IMR-90 (cell line): ENCODE measurements at regions not wholly inside any gene's neighbourhood (a gene's known extent, or its start where the extent isn't known, plus 50 kb on each side); places are given as distances from the start of the nearest gene placed in this dataset.

ENCODE experiments used
- ATAC-seq: fragments of 200-7000 bp; cut with Tn5 transposase; 2 replicates; pipeline ENCODE4 v1.9.1; 2020; ENCODE audit warnings: low read depth, mild to moderate bottlenecking, moderate library complexity
- BruUV-seq: library from RNA; stranded (reverse); fragments of 400-500 nt; replicated peaks from 2 replicates; lab custom pipeline; 2021; lab: Mats Ljungman, UMichigan
- CTCF ChIA-PET: fragments of 300-600 bp; formaldehyde crosslinking; extraction: SDS; loops from one replicate; lab custom pipeline; 2021; ENCODE audit warnings: antibody characterized with exemption; lab: Yijun Ruan, JAX
- POLR2A ChIA-PET: fragments of 300-600 bp; sonication (Branson Sonifier 250); formaldehyde crosslinking; loops from one replicate; lab custom pipeline; 2022; ENCODE audit warnings: antibody characterized with exemption; ENCODE audit not compliant: unreplicated experiment; lab: Charles Lee
- DNase-seq: peaks from one replicate; pipeline ENCODE4 v3.0.0; 2013
- H2AFZ ChIP-seq: replicated peaks from 2 replicates; pipeline ENCODE3; 2013; ENCODE audit warnings: low read length, mild to moderate bottlenecking; ENCODE audit not compliant: poor library complexity
- H2AK5ac ChIP-seq: 2 replicates; pipeline ENCODE4 v1.6.1; 2013; ENCODE audit warnings: low read depth, low read length, inconsistent platforms
- H2AK9ac ChIP-seq: replicated peaks from 2 replicates; pipeline ENCODE3; 2013; ENCODE audit warnings: mild to moderate bottlenecking, low read depth, low read length, moderate library complexity; ENCODE audit not compliant: poor library complexity
- H2BK120ac ChIP-seq: 2 replicates; pipeline ENCODE4 v1.6.1; 2013; ENCODE audit warnings: low read depth, low read length, inconsistent platforms
- H2BK15ac ChIP-seq: 3 replicates; pipeline ENCODE4 v1.6.1; 2013; ENCODE audit warnings: low read depth, low read length, inconsistent platforms
- H2BK20ac ChIP-seq: 2 replicates; pipeline ENCODE4 v1.6.1; 2013; ENCODE audit warnings: low read depth, mild to moderate bottlenecking, inconsistent platforms, low read length, moderate library complexity
- H2BK5ac ChIP-seq: 2 replicates; pipeline ENCODE4 v1.6.1; 2013; ENCODE audit warnings: mild to moderate bottlenecking, low read depth, low read length, inconsistent platforms; ENCODE audit not compliant: poor library complexity, severe bottlenecking
- H3K14ac ChIP-seq: replicated peaks from 2 replicates; pipeline ENCODE4 v1.6.1; 2013; ENCODE audit warnings: low read depth, low read length, inconsistent platforms
- H3K18ac ChIP-seq: 2 replicates; pipeline ENCODE4 v1.6.1; 2013; ENCODE audit warnings: low read depth, low read length, control low read depth
- H3K23ac ChIP-seq: 2 replicates; pipeline ENCODE4 v1.6.1; 2013; ENCODE audit warnings: low read depth, low read length, inconsistent platforms
- H3K27ac ChIP-seq: 2 replicates; pipeline ENCODE4 v1.5.1; 2013; ENCODE audit warnings: mild to moderate bottlenecking, control low read depth, low read length; ENCODE audit not compliant: insufficient read depth
- H3K27me3 ChIP-seq: 2 replicates; pipeline ENCODE4 v1.6.1; 2013; ENCODE audit warnings: low read length; ENCODE audit not compliant: control insufficient read depth, insufficient read depth
- H3K36me3 ChIP-seq: 2 replicates; pipeline ENCODE4 v1.6.1; 2013; ENCODE audit warnings: low read length, mixed read lengths; ENCODE audit not compliant: control insufficient read depth, insufficient read depth
- H3K4ac ChIP-seq: 2 replicates; pipeline ENCODE4 v1.6.1; 2013; ENCODE audit warnings: low read depth, low read length, inconsistent platforms
- H3K4me1 ChIP-seq: 2 replicates; pipeline ENCODE4 v1.6.1; 2013; ENCODE audit warnings: low read length, mixed read lengths; ENCODE audit not compliant: control insufficient read depth, insufficient read depth
- H3K4me2 ChIP-seq: 2 replicates; pipeline ENCODE4 v1.6.1; 2013; ENCODE audit warnings: low read depth, mild to moderate bottlenecking, control low read depth, low read length, moderate library complexity
- H3K4me3 ChIP-seq: 2 replicates; pipeline ENCODE4 v1.5.1; 2013; ENCODE audit warnings: low read depth, mild to moderate bottlenecking, control low read depth, low read length, moderate library complexity; ENCODE audit not compliant: insufficient read depth
- H3K56ac ChIP-seq: 2 replicates; pipeline ENCODE4 v1.6.1; 2013; ENCODE audit warnings: low read length, inconsistent platforms; ENCODE audit not compliant: insufficient read depth; ENCODE audit errors: extremely low read depth
- H3K79me1 ChIP-seq, 2 experiments: 2 replicates each; pipeline ENCODE4 v1.6.1; 2013; ENCODE audit warnings: low read length in 2 of 2, inconsistent platforms in 1 of 2, low read depth in 1 of 2
- H3K9ac ChIP-seq: 2 replicates; pipeline ENCODE4 v1.6.1; 2013; ENCODE audit warnings: low read depth, low read length, control low read depth
- H3K9me1 ChIP-seq: 2 replicates; pipeline ENCODE4 v1.6.1; 2013; ENCODE audit warnings: low read length, inconsistent platforms; ENCODE audit not compliant: insufficient read depth
- H3K9me3 ChIP-seq: 2 replicates; pipeline ENCODE4 v1.6.1; 2013; ENCODE audit warnings: low read length; ENCODE audit not compliant: control insufficient read depth, insufficient read depth
- H4K20me1 ChIP-seq: 2 replicates; pipeline ENCODE4 v1.6.1; 2013; ENCODE audit warnings: low read length, inconsistent platforms; ENCODE audit not compliant: insufficient read depth
- H4K5ac ChIP-seq: 2 replicates; pipeline ENCODE4 v1.6.1; 2013; ENCODE audit warnings: mild to moderate bottlenecking, low read depth, low read length, control low read depth
- H4K8ac ChIP-seq, 2 experiments: 2 replicates each; pipeline ENCODE4 v1.6.1; 2013; ENCODE audit warnings: low read depth in 2 of 2, low read length in 2 of 2, control low read depth in 1 of 2, inconsistent platforms in 1 of 2
- H4K91ac ChIP-seq: 2 replicates; pipeline ENCODE4 v1.6.1; 2013; ENCODE audit warnings: low read depth, low read length, inconsistent platforms; ENCODE audit not compliant: insufficient read depth
- CEBPB ChIP-seq: IDR thresholded peaks from 2 replicates; pipeline ENCODE4 v1.6.1; 2012; ENCODE audit warnings: low read depth, low read length, improper control_type of control experiment
- CHD1 ChIP-seq: IDR thresholded peaks from 2 replicates; pipeline ENCODE4 v1.6.1; 2012; ENCODE audit warnings: low read depth, low read length, improper control_type of control experiment
- FOS ChIP-seq: fragments of 150-350 bp; IDR thresholded peaks from 2 replicates; pipeline ENCODE4 v1.6.1; 2016; ENCODE audit warnings: low read depth, low read length
- MAZ ChIP-seq: IDR thresholded peaks from 2 replicates; pipeline ENCODE4 v1.6.1; 2012; ENCODE audit warnings: low read depth, mild to moderate bottlenecking, low read length, improper control_type of control experiment, moderate library complexity, borderline replicate concordance
- NFE2L2 ChIP-seq: fragments of 150-350 bp; IDR thresholded peaks from 2 replicates; pipeline ENCODE4 v1.6.1; 2016; ENCODE audit warnings: low read depth, mild to moderate bottlenecking, low read length
- RCOR1 ChIP-seq: IDR thresholded peaks from 2 replicates; pipeline ENCODE4 v1.6.1; 2012; ENCODE audit warnings: mild to moderate bottlenecking, low read length, improper control_type of control experiment; ENCODE audit not compliant: insufficient replicate concordance
- SMC3 ChIP-seq: fragments of 150-350 bp; IDR thresholded peaks from 2 replicates; pipeline ENCODE4 v1.6.1; 2016; ENCODE audit warnings: low read depth, mild to moderate bottlenecking, antibody characterized with exemption, low read length, moderate library complexity
- WGBS, 2 experiments: methylation state at CpG; one replicate each; pipeline versions ENCODE4 v1.1.5 to v1.1.7; 2013; ENCODE audit warnings: missing lambda C conversion rate in 2 of 2; ENCODE audit not compliant: insufficient read length in 1 of 2; ENCODE audit errors: extremely low coverage in 2 of 2; 5-methylcytosine and 5-hydroxymethylcytosine counted together
- dilution Hi-C: fragments of 300-500 bp; cut with HindIII; formaldehyde crosslinking; loops from one replicate; pipeline ENCODE4 v1.14.3; 2018; ENCODE audit warnings: low sequenced_read_pairs; ENCODE audit not compliant: unreplicated experiment
- in situ Hi-C: fragments of 300-500 bp; cut with MboI; formaldehyde crosslinking; loops from 3 replicates; pipeline ENCODE4 v1.14.3; 2019; ENCODE audit warnings: low sequenced_read_pairs, inconsistent platforms, mixed read lengths
- intact Hi-C: fragments of 100-400 bp; cut with micrococcal nuclease; formaldehyde crosslinking; loops from 2 replicates; pipeline ENCODE4 v1.10.0; 2022
- TF ChIP-seq, protein P1 (sequence below): fragments of 150-350 bp; IDR thresholded peaks from 2 replicates; pipeline ENCODE4 v1.6.1; 2016; ENCODE audit warnings: low read depth, mild to moderate bottlenecking, low read length, moderate library complexity, borderline replicate concordance

DNA sequence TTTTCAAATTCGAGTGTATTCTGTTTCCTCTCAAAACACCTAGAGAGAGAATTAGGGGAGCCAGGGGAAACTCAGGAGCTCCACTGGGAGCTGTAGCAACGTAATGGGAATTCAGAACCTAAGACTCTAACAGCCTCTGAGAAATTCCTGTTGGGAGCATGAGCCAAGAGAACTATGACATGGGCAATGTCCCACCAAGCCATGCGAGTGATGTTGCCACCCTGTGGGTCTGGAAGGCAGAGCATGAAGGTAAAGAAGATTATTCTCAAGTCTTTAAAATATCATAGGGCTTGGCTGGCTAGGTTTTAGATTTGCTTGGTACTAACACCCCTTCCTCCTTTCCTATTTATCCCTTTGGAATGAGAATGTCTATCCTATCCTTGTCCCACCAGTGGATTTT is 392.6 kb upstream of the ADAMTS9 start:
- CTCF ChIA-PET = no interaction called here
- Histone ChIP-seq H3K18ac (no peak overlapping the region), H3K36me3 (no peaks in the 10 kb centered on the region), H2BK15ac (no peak overlapping the region), H3K4me1 (no peaks in the 10 kb centered on the region), H3K27ac (no peak overlapping the region), H3K14ac (no peak overlapping the region), H2BK5ac (no peak overlapping the region), H3K4me3 (no peak overlapping the region), H2AK5ac (no peak overlapping the region), H3K4ac (no peak overlapping the region), H3K23ac (no peak overlapping the region), H2AK9ac (no peak overlapping the region), H4K91ac (no peak overlapping the region), H3K27me3 (peaks cover 5% of the 10 kb centered on the region; the same call in 1 of the 2 replicates), H2AFZ (no peak overlapping the region), H4K5ac (no peak overlapping the region), H2BK20ac (no peak overlapping the region), H3K79me1 (no peaks in the 10 kb centered on the region), H3K9me1 (no peaks in the 10 kb centered on the region), H3K9me3 (no peaks in the 10 kb centered on the region), H2BK120ac (no peak overlapping the region), H4K8ac (no peak overlapping the region), H3K4me2 (no peak overlapping the region), H3K9ac (no peak overlapping the region), H3K56ac (no peak overlapping the region), H4K20me1 (no peaks in the 10 kb centered on the region)
- dilution Hi-C loops = no loop called here
- in situ Hi-C loops = no loop called here
- no TSS peak for BruUV-seq
- DNase-seq = no peak
- TF ChIP-seq MAZ (no peak), NFE2L2 (no peak), FOS (no peak), SMC3 (no peak), RCOR1 (no peak), CHD1 (no peak), CEBPB (no peak)
- TF ChIP-seq, protein P1, sequence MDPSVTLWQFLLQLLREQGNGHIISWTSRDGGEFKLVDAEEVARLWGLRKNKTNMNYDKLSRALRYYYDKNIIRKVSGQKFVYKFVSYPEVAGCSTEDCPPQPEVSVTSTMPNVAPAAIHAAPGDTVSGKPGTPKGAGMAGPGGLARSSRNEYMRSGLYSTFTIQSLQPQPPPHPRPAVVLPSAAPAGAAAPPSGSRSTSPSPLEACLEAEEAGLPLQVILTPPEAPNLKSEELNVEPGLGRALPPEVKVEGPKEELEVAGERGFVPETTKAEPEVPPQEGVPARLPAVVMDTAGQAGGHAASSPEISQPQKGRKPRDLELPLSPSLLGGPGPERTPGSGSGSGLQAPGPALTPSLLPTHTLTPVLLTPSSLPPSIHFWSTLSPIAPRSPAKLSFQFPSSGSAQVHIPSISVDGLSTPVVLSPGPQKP = no peak
- intact Hi-C loops = no loop called here
- WGBS, 2 experiments = no CpG with 5 or more reads among the region's 3 CpGs
- POLR2A ChIA-PET = no interaction called here
- no peak for ATAC-seq
